Neural cell (in vitro differentiated cells): ENCODE measurements at regions not wholly inside any gene's neighbourhood (a gene's known extent, or its start where the extent isn't known, plus 50 kb on each side); places are given as distances from the start of the nearest gene placed in this dataset.

Experiments used
- H2AFZ ChIP-seq: fragments of 200-600, 300-800 bp; sonication (generic), shearing (Covaris generic); 2 replicates; pipeline ENCODE4 v1.6.0; 2014; ENCODE audit warnings: low read depth, mild to moderate bottlenecking, antibody characterized with exemption, low read length, moderate library complexity
- H3F3A ChIP-seq: fragments of 200-600 bp; shearing (Covaris generic); 2 replicates; pipeline ENCODE4 v1.6.1; 2016; ENCODE audit warnings: mild to moderate bottlenecking, moderate library complexity, mixed read lengths, antibody characterized with exemption, low read length; ENCODE audit not compliant: insufficient read depth, poor library complexity, severe bottlenecking
- H3K27ac ChIP-seq: fragments of 200-600, 300-800 bp; sonication (generic), shearing (Covaris generic); 2 replicates; pipeline ENCODE4 v1.5.1; 2014; ENCODE audit warnings: mild to moderate bottlenecking, low read length, moderate library complexity
- H3K27me3 ChIP-seq: fragments of 300-800, 200-600 bp; sonication (generic), shearing (Covaris generic); 2 replicates; pipeline ENCODE4 v1.6.0; 2014; ENCODE audit warnings: mild to moderate bottlenecking, low read depth, low read length, moderate library complexity; ENCODE audit not compliant: insufficient read depth
- H3K36me3 ChIP-seq: fragments of 300-800, 200-600 bp; sonication (generic), shearing (Covaris generic); 2 replicates; pipeline ENCODE4 v1.5.1; 2014; ENCODE audit warnings: mild to moderate bottlenecking, antibody characterized with exemption, low read length, moderate library complexity; ENCODE audit not compliant: insufficient read depth
- H3K4me2 ChIP-seq: fragments of 300-800, 200-600 bp; sonication (generic), shearing (Covaris generic); 2 replicates; pipeline ENCODE4 v1.6.0; 2014; ENCODE audit warnings: mild to moderate bottlenecking, low read length
- H3K4me3 ChIP-seq: fragments of 300-800, 200-600 bp; sonication (generic), shearing (Covaris generic); 2 replicates; pipeline ENCODE4 v1.5.1; 2014; ENCODE audit warnings: mild to moderate bottlenecking, low read length, moderate library complexity
- H3K79me2 ChIP-seq: fragments of 200-600 bp; shearing (Covaris generic); replicated peaks from 2 replicates; pipeline ENCODE4 v1.6.0; 2014; ENCODE audit warnings: mild to moderate bottlenecking, low read length, moderate library complexity; ENCODE audit not compliant: insufficient read depth
- H3K9ac ChIP-seq: fragments of 300-800, 200-600 bp; sonication (generic), shearing (Covaris generic); 2 replicates; pipeline ENCODE4 v1.6.1; 2016; ENCODE audit warnings: mild to moderate bottlenecking, low read length, mixed read lengths
- H3K9me2 ChIP-seq: fragments of 200-600 bp; shearing (Covaris generic); 2 replicates; pipeline ENCODE4 v1.6.1; 2016; ENCODE audit warnings: mild to moderate bottlenecking, low read length, mixed read lengths; ENCODE audit not compliant: insufficient read depth
- H3K9me3 ChIP-seq: fragments of 200-600, 300-800 bp; sonication (generic), shearing (Covaris generic); 2 replicates; pipeline ENCODE4 v1.6.1; 2016; ENCODE audit warnings: mild to moderate bottlenecking, mixed run types, low read length, moderate library complexity, mixed read lengths
- H4K20me1 ChIP-seq: fragments of 200-600 bp; shearing (Covaris generic); 2 replicates; pipeline ENCODE4 v1.6.1; 2016; ENCODE audit warnings: mild to moderate bottlenecking, mixed run types; ENCODE audit not compliant: insufficient read depth
- CTCF ChIP-seq: fragments of 450-650 bp; IDR thresholded peaks from 2 replicates; pipeline ENCODE4 v1.5.1; 2014; ENCODE audit warnings: antibody characterized with exemption, mild to moderate bottlenecking, moderate library complexity; ENCODE audit not compliant: poor library complexity, severe bottlenecking
- EP300 ChIP-seq: fragments of 450-650 bp; conservative IDR thresholded peaks from 2 replicates; pipeline ENCODE4 v1.6.1; 2014; ENCODE audit warnings: antibody characterized with exemption, mild to moderate bottlenecking, moderate library complexity; ENCODE audit not compliant: poor library complexity, severe bottlenecking
- EZH2 ChIP-seq: fragments of 200-600, 300-800 bp; shearing (Covaris generic), sonication (generic); IDR thresholded peaks from 2 replicates; pipeline ENCODE4 v1.6.1; 2014; ENCODE audit warnings: antibody characterized with exemption, low read length, borderline replicate concordance, mild to moderate bottlenecking; ENCODE audit not compliant: insufficient read depth, poor library complexity, severe bottlenecking
- MXI1 ChIP-seq: fragments of 450-650 bp; conservative IDR thresholded peaks from 2 replicates; pipeline ENCODE4 v1.6.1; 2014; ENCODE audit warnings: antibody characterized with exemption, mild to moderate bottlenecking; ENCODE audit not compliant: poor library complexity, severe bottlenecking
- POLR2AphosphoS5 ChIP-seq: IDR thresholded peaks from 2 replicates; pipeline ENCODE4 v1.6.1; 2012
- RAD21 ChIP-seq: fragments of 450-650 bp; conservative IDR thresholded peaks from 2 replicates; pipeline ENCODE4 v1.6.1; 2014; ENCODE audit warnings: antibody characterized with exemption, mild to moderate bottlenecking, moderate library complexity
- SMC3 ChIP-seq: fragments of 450-650 bp; conservative IDR thresholded peaks from 2 replicates; pipeline ENCODE4 v1.6.1; 2014; ENCODE audit warnings: antibody characterized with exemption, mild to moderate bottlenecking, moderate library complexity; ENCODE audit not compliant: poor library complexity
- TAF1 ChIP-seq: IDR thresholded peaks from 2 replicates; pipeline ENCODE4 v1.6.1; 2012; ENCODE audit warnings: low read depth
- TF ChIP-seq, protein P1 (sequence below): IDR thresholded peaks from 2 replicates; pipeline ENCODE4 v1.6.1; 2012; ENCODE audit warnings: borderline replicate concordance

GRCh38 chr15:46856839-46857502, 860.3 kb upstream of the SEMA6D start:
- Histone ChIP-seq H3K9me2 (no peaks in the 10 kb centered on the region), H2AFZ (no peak overlapping the region)

GRCh38 chr15:46858150-46858549, 859.2 kb upstream of the SEMA6D start:
- Histone ChIP-seq H3K4me2 (no peak overlapping the region), H3K9me3 (no peaks in the 10 kb centered on the region), H3K36me3 (no peaks in the 10 kb centered on the region), H3K79me2 (no peaks in the 10 kb centered on the region), H3K27me3 (no peaks in the 10 kb centered on the region), H3K27ac (peak overlapping the region; percentile 13), H3F3A (no peaks in the 10 kb centered on the region), H2AFZ (no peak overlapping the region), H4K20me1 (no peaks in the 10 kb centered on the region), H3K9me2 (no peaks in the 10 kb centered on the region), H3K9ac (no peak overlapping the region), H3K4me3 (no peak overlapping the region)
- TF ChIP-seq TAF1 (no peak), RAD21 (no peak), POLR2AphosphoS5 (peak; percentile 47), MXI1 (no peak)
- TF ChIP-seq, protein P1, sequence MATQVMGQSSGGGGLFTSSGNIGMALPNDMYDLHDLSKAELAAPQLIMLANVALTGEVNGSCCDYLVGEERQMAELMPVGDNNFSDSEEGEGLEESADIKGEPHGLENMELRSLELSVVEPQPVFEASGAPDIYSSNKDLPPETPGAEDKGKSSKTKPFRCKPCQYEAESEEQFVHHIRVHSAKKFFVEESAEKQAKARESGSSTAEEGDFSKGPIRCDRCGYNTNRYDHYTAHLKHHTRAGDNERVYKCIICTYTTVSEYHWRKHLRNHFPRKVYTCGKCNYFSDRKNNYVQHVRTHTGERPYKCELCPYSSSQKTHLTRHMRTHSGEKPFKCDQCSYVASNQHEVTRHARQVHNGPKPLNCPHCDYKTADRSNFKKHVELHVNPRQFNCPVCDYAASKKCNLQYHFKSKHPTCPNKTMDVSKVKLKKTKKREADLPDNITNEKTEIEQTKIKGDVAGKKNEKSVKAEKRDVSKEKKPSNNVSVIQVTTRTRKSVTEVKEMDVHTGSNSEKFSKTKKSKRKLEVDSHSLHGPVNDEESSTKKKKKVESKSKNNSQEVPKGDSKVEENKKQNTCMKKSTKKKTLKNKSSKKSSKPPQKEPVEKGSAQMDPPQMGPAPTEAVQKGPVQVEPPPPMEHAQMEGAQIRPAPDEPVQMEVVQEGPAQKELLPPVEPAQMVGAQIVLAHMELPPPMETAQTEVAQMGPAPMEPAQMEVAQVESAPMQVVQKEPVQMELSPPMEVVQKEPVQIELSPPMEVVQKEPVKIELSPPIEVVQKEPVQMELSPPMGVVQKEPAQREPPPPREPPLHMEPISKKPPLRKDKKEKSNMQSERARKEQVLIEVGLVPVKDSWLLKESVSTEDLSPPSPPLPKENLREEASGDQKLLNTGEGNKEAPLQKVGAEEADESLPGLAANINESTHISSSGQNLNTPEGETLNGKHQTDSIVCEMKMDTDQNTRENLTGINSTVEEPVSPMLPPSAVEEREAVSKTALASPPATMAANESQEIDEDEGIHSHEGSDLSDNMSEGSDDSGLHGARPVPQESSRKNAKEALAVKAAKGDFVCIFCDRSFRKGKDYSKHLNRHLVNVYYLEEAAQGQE, result no peak

More at GRCh38 chr15:46856839-46857502, 860.3 kb upstream of the SEMA6D start:
- no peak overlapping the region for H3K9ac ChIP-seq
- no peaks in the 10 kb centered on the region for H4K20me1 ChIP-seq
- no peak overlapping the region for H3K27ac ChIP-seq
- H3K9me3 ChIP-seq, result no peaks in the 10 kb centered on the region
- H3K4me3 ChIP-seq, result no peak overlapping the region
- H3K4me2 ChIP-seq, result no peak overlapping the region
- TF ChIP-seq EZH2 (no peak), POLR2AphosphoS5 (no peak), CTCF (no peak), RAD21 (no peak), TAF1 (no peak), EP300 (no peak), MXI1 (no peak), SMC3 (no peak)
- TF ChIP-seq, protein P1, result no peak
- H3K27me3 ChIP-seq, result no peaks in the 10 kb centered on the region
- H3K79me2 ChIP-seq, result no peaks in the 10 kb centered on the region
- H3K36me3 ChIP-seq, result no peaks in the 10 kb centered on the region
- no peaks in the 10 kb centered on the region for H3F3A ChIP-seq
